ENCODE measurements at regions not wholly inside any gene's neighbourhood (a gene's known extent, or its start where the extent isn't known, plus 50 kb on each side); places are given as distances from the start of the nearest gene placed in this dataset.

DNA sequence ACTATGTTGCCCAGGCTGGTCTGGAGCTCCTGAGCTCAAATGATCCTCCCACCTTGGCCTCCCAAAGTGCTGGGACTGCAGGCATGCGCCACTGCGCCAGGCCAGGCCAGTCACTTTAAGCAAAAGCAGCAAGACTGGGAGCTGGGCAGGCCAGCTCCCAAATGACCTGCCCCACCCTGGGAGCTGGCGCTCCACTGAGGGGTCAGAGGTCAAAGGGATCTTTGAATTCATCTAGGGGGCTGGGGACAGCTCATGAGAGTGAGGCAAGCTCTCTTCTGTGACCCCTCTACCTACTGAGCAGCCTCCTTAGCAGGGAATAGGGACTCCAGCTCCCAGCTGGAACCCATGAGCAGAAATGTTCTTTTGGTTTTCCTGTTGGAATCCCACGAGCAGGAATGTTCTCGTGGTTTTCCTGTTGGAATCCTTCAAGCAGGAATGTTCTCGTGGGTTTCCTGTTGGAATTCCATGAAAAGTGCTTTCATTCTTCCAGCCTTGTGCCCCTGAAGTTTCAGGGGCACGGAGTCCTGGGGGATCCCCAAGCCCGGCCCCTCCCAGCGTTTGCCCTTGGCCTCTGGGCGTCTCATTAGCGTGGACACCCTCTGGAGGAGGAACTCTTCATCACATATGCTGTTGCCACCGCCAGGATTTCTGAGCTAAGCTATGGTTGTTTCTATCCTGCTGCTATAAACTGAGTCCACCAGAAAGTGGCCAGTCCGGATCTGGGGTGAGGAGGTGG lies 162.0 kb upstream of the HAAO start:
- DNase-seq (ENCODE audit: low spot score): peak; percentile 14

DNA sequence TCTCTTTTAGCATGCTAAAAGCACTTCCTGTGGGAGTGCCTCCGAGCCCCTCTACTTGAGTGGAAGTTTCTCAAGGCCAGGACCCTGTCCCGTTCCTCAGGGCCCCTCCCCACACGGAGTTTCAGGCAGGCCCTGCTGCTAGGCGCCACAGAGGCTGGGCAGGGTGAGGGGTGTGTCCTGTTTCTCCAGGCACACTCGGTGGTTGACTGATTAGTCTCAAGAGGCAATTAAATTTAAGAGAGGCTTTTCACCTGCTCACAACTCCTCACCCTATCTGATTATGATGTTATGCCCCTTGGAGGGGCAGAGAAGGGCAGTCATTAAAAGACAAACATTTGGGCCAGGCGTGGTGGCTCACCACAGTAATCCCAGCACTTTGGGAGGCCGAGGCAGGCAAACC lies 160.8 kb upstream of the HAAO start:
- DNase-seq (ENCODE audit: low spot score): no peak

DNA sequence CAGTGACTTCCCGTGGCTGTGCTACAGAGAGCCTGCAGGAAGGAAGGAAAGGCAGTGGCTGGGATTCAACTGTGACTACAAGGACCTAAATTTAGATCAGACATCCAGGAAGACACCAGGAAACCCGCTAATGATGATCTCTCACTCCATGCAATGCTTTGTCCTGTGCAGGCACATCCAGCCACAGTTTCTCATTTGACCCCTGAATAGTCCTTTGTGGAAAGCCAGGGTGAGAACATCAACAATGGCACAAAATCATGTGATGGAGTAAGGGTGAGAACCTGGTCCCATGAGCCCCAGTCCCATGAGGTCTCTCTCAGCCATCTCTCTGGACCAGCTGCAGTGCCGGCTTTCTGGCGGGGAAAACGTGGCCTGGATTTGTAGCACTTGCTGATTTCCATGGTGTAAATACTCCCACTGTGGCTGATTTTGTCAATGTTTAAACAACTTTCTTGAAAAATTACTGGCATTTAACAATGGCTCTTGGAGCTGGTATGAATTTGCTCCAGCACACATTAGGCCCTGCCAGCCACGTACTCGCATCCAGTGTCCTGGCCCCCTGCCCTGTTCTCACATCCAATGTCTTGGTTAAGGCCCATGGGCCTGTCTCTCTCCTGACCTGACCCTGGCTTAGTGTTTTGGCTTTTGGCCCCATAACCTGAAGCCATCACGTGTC lies 159.0 kb upstream of the HAAO start:
- DNase-seq (ENCODE audit: low spot score): no peak

DNA sequence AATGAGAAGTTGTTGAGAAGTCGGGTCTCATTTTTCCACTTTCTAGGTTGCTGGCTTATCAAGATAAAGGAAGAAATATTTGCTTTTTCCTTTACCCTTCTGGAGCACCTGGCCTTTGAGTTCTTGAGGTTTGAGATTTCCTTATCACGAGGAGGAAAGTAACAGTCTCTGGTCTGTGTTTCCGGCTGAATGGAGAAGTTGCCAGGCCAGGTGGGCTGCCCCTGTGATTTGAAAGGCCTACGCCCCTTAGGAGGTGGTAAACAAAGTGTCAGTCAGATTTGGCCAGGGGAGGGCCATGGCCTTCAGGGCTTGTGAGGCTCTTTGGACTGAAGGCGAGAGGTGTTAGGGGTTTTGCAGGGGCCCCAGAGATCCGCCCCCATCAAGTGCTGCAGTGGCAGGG lies 156.7 kb upstream of the HAAO start:
- no peak for DNase-seq (ENCODE audit: low spot score)

DNA sequence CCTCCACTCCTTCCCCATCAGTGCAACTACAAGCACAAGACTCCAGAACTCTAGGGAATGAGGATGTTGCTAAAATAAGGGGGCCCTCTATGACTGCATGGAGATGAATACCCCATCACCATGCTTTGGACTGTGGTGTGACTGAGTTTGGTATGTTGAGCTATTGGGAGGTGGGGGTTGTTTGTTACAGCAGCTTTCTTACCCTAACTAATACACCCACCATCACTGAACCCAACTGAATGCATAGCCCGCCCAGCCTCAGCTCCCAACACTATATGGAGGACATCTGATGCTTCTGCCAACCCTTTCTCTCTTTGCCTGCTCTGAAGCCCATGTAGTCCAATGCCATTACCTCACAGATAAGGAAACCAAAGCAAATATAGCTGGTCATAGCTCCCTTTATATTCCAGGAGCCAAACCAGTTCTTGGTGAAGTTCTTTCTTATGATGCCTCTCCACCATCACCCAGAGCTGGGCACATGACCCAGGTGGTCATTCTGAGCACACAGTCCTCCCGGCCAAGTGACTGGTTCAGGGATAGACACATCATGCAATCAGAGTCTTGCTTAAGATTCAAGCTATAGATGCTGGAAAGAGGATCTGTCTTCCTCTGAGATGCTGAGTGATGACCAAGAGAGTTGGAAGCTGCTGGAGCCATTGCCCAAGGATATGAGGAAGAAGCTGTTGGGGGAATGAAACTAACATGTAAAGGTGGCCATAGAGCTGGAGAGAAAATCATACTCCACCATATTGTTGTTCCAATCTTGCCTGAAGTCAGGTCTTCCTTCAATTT lies 155.6 kb upstream of the HAAO start:
- no peak for DNase-seq (ENCODE audit: low spot score)

DNA sequence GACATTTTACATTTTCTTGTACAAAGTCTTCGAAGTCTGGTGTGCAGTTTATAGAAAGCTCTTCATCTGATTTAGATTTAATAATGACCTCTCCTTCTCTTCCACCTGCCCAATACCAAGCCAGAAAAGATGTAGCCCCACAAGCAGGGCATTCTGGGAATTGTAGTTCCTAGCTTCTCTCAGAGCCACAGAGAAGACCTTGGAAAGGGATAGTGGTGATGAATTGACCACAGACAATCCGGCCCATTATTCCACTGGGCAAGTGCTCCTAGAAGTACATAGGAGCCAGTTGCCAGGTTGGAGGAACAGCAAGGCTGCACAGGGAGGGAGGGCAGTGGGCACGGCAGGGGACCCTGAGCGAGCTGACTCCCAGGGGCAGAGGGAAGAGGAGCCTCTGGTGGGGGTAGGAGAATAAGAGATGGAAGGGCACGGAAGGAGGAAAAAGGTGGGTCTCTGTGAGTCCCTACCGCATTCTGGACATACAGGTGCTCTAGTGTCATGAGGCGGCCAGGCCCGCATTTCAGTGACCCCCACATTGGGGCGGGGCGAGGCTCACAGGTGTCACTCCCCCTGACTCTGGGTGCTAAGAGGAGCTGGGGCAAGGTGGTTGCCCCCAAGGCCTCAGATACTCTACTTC lies 152.5 kb upstream of the HAAO start:
- no peak for DNase-seq (ENCODE audit: low spot score)

DNA sequence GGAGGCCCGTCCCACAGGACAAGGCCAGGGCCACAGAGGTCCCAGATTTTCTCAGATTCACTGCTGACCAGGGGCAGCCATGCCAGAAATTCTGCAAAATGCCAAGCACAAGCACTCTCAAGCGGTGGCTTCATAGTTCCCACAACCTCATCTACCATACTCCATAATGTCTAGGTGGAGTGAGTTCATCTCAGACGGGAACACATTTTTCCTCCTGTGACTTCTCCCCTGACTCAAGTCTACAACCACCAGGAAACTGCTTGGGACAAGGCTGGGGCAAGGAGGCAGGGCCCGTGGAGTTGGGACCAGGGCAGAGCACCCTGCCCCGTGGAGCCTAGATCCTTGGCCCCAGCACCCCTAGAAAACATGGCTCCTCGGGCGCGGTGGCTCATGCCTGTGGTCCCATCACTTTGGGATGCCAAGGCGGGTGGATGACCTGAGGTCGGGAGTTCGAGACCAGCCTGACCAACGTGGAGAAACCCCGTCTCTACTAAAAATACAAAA lies 150.7 kb upstream of the HAAO start:
- no peak for DNase-seq (ENCODE audit: low spot score)

DNA sequence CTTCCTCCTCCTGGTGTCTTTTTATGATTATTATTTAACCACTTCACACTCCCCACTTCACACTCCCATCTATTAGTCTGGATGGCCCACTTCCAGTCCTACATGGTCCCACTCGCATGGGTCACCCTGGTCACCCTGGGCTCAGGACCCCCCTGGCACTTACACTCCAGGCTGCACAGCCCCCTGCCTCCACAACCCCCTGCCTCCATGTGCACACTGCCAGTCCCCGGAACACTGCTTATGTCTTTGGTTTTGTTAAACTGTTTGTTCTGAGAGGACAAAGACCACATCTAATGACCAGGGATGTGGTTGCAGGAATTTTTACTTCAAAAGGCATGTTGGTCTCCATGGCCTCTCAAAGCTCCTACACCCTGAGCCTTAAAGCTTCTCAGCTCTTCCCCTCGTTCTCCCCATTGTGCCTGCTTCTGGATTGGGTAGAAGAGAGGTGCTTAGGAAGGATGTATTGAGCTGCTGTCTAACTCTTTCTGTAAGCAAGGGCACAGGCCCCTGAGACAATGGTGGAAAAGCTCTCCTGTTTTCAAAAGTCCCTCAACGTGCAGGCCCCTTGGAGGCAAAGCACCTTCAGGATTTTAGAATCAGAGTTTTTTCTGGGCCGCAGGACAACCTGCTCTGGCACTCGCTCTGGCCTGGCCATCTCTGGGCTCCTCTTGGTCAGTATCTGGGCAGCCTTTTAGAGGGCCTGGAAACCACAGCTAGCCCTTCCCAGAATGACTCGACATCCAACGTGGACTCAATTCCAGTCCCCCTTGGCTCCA lies 150.0 kb upstream of the HAAO start:
- DNase-seq (ENCODE audit: low spot score): no peak

DNA sequence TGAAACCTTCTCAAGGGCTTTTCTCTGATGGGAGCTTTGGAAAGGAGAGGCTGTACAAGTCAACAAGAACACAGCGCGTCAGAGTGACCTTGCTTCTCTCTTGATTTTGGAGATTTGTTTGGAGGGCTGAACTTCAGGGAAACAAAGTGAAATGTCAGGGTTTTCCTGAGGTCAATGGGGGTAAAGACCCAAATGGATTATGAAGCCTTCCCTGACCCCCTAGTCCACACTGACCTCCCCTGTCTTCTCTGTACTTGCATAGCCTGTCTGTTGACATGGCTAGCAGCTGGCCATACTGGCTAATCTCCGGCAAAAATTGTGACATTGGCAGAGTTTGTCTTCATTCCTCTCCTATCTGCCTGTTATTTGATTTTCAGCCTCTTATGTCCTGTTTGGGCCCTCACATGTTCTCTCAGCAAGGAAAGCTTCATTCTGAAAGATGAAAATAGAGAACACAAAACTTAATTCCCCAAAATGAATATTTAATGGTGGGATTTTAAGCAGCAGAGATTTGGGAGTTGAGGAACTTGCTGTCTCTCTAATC lies 149.3 kb upstream of the HAAO start:
- DNase-seq (ENCODE audit: low spot score): no peak

DNA sequence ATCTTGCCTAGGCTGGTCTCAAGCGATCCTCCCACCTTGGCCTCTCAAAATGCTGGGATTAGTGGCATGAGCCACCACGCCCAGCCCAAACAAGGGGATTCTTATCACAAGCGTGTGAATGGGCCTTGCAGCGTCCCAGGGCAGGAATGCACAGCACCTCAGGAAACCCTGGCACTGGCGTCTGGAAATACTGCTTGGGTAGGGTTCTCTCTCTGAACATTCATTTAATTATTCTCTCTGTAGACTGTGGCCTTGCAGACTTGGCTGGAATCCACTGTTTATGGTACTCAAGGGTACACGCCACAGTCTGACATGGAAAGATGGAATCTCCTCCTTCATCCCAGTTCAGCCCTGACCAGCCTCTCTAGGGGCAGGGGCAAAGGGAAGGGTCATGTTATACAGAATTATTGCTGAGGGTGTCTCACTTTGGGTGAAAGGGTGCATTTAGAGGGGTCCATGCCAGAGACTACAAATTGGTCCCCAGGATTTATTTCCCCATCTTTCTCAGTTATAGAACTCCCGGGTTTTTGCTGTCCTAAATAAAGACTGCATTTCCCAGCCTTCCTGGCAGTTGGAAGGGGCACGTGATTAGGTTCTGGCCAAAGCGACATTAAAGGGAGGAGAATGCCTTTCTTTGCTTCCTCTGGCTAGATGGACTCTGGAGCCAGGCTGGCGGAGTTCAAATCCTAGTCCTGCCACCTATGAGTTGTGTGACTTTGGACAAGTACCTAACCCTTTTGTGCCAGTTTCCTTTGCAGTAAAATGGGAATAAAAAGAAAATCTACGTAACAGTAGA lies 147.2 kb upstream of the HAAO start:
- DNase-seq (ENCODE audit: low spot score): no peak

DNA sequence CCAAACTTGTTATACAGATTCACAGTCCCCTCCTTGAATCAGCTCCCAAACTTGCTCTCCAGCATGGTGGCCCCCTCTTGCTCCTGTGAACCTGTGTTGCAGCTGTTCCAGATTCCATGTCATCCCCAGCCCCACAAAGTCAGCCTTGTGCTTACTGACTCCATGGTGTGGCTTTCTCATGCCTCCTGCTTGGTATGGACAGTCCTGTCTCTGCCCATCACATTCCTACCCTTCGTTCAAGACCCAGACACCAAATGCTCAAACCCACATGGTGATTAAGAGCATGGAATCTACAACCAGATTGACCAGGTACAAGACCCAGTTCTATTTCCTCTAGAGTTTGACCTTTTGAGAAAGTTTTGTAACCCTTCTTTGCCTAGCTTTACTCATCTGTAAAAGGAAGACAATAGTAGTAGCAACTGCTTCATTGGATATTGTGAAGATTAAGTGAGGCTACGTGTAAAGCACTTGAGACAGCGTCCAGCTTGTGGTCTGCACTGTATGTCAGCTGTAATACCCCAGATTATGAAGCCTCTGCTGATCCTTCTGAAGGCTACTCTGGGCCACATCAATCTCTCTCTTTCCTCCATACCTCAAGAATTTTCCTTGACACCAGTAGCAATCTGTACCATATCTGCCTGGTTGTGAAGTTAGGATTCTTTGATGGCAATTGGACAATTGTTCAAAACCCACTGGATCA lies 146.4 kb upstream of the HAAO start:
- DNase-seq (ENCODE audit: low spot score): no peak

DNA sequence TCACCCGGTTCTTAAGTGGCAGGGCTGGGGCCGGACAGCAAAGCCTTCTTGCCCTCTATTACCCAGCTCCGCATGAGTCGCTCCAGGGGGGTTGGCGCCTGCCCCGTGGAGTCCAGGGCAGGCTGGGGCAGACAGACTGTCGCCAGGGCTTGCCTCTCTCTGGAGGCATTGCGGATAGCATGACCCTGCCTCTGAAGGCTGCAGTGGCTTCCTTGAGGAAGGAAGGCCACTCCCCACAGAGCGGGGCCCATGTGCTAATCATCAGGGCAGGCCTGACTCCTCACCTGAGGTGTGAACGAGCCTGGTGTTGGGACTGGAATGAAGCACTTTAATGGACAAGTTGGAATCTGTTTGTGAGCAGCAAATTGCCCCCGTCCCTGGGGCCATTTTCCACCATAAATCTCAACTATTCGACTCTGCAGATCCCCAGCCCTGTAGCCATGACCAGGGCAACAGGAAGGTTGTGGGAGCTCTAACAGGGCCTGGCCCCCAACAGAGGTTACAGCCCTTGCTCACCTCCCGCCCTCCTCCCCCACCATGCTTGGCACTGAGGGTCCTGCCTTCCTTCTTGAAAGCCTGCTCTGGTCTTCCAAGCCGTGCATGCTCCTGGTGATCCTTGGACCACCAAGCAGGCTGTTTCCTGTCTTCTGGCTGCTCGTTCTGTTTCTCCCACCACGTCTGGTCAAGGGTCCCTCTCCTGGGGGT lies 144.9 kb upstream of the HAAO start:
- DNase-seq (ENCODE audit: low spot score): no peak

DNA sequence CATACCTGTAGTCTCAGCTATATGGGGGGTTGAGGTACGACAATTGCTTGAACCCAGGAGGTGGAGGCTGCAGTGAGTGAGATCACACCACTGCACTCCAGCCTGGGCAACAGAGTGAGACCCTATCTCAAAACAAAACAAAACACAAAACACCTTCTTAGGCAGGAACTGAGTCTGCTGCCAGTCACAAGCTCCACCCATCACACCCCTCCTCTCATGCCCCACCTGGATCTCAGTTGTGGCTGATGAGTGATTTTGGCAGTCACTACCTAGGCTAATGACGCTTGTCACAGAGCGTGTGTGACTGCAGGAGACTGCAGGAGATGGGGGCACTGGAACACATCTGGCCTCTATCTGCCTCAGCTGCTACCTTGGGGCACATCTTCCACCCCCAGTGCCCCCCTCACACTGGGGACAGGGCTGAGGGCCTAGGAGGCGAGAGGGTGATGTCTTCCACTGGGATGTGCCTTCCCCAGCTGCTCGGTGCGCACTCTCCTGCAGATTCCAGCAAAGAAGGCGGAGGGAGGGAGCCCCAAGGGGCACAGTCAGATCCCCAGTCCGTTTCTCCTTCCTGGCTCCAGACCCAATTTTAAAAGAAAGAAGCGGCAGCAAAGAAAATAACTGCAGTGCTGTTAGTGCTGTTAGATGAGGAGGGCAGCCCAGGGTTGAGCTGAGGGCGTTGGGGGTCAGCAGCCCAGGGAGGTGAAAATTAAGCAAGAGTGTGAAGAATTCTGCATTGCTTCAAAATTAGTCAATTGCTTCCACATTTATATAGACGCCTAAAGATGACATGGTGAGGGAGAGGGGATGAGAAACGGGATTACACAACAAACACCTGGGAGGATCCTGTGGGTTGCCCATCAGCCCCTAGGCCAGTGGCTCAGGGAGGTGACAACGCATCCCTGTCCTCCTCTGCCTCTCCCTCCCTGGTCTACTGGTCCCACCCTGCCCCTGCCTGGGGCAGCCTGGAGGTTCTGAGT lies 143.6 kb upstream of the HAAO start:
- no peak for DNase-seq (ENCODE audit: low spot score)

DNA sequence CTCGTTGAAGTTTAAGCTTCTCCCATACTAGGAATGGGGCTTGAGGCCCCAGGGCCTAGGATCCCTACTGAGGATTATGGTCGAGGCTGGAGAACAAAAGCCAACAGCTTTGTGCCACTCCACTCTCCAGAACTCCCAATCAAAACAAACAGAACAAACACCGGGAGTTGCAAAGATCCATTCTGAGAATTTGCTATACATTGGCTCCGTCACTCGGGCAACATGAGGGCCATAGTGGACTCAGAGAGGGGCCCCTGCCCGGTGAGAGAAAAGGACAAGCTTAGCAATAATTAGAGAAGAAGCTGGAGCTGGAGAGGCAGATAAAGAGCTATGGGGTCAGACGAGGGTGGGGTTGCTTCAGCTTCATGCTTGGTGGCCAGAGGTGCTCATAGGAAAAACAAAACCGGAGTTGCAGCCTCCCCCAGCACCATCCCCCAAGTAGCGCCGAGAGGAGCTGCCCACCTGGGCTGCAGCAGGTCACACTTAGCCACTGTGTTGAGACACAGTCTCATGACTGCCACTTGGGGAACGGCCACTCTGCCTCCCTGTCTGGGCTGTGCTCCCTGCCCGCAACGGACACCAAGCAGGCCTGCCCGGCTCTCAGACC lies 142.3 kb upstream of the HAAO start:
- no peak for DNase-seq (ENCODE audit: low spot score)

DNA sequence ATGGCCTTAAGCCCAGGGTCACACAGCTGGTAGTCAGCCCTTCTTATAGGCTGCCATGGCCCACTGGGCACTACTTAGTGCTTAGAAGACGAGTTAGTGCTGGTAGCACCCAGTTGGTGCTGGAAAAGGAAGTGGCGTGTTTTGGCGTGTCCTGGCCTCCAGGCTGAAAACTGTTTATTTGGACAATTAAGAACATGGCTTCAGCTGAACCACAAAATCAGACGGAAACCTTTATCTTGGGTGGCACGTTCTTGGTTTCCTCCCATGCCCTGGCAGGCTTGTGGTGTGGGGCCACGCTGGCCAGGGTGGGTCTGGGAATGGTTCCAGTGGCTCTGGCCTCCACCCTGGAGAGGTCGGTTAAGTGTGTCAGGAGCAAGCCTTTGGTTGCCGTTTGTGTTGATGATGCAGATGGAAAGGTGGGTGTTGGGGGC lies 141.5 kb upstream of the HAAO start:
- no peak for DNase-seq (ENCODE audit: low spot score)

DNA sequence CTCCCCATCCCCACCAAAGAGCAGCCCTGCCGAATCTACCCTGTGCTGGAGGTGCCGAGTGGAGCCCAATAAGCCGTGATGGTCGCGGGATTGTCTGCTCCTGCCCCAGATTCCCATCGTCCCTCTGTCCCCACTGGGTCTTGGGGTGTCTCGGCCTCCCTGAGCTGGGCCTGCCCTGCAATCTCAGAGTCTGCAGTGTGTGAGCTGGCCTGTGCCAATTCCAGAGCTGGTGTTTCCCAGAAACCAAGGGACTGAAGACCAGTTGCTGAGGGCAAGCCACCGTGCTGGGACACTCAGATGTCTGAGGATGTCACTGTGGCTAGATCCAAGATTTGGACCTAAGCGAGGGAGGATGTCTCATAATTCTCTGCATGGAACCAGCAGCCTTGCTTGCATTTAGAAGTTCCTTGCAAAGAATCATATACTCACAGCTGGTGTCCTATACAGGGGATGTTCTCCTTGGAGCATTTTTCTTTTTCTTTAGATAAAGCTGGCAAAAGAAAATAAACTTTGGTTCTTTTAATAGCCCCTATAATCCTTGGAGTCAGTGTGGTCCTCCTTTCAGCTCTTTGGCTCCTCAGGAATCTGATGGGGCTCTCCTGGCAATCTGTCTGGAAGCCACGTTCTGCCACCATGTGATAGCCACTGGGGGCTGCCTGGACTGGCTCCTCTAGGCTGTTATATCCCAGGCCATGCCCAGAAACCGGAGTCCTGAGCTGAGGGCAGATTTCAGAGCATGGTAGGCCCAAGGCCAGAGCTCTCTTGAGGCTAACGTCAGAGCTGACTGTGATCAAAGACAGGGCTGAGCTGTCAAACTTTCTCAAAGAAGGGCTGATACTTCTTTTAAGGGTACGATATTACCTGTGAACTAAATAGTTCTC lies 140.1 kb upstream of the HAAO start:
- no peak for DNase-seq (ENCODE audit: low spot score)

DNA sequence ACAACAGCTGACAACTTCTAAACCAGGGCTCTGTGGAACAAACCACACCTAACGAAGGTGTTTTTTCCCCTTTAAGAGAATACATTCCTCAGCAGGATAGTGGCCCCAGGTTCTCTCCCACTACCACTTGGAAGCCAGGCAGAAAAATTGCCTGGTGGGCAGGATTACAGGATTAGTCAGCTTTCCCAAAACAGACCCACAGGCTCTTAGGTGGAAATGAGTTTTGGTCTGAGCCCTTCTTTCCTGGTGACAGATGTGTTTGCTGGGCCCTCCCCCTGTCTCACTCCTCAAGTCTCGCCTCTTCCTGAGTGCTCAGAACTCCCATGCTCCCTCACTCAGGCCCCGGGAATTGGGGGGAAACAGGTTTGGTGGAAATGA lies 139.4 kb upstream of the HAAO start:
- DNase-seq (ENCODE audit: low spot score): no peak
